HL-60 (cell line): ENCODE measurements at regions not wholly inside any gene's neighbourhood (a gene's known extent, or its start where the extent isn't known, plus 50 kb on each side); places are given as distances from the start of the nearest gene placed in this dataset.
"Not testable (repeated sequence)": the region's sequence is repeated elsewhere in the genome, so short reads cannot be mapped to it uniquely, and the experiment has no call there.

Experiments
- DNase-seq, 2 experiments: peaks; one replicate each; pipeline ENCODE4 v3.0.0-alpha.2; 2010 to 2020; ENCODE audit warnings: low read depth in 1 of 2, low spot score in 1 of 2
- H3K27ac ChIP-seq: fragments of 250-450 bp; sonication (Bioruptor Pico); replicated peaks from 2 replicates; pipeline ENCODE4 v1.5.1; 2020; ENCODE audit warnings: mild to moderate bottlenecking, moderate library complexity
- H3K27me3 ChIP-seq: fragments of 250-450 bp; sonication (Bioruptor Pico); 2 replicates; pipeline ENCODE4 v1.5.1; 2021; ENCODE audit warnings: mild to moderate bottlenecking, moderate library complexity; ENCODE audit not compliant: insufficient read depth, poor library complexity, severe bottlenecking
- H3K4me3 ChIP-seq: replicated peaks from 2 replicates; pipeline ENCODE4 v1.5.1; 2011; ENCODE audit warnings: mild to moderate bottlenecking, control low read depth, low read length; ENCODE audit not compliant: insufficient read depth

- not testable (repeated sequence) for H3K27me3 ChIP-seq, H3K4me3 ChIP-seq, H3K27ac ChIP-seq, DNase-seq
These were observed 63.5 kb downstream of the UNC93B1 start for GRCh38 chr11:67940440-67940839.

- not testable (repeated sequence) for DNase-seq, H3K27me3 ChIP-seq, H3K4me3 ChIP-seq, H3K27ac ChIP-seq
These were observed 64.9 kb downstream of the UNC93B1 start for GRCh38 chr11:67938964-67939363.

GRCh38 chr11:67938371-67938770 lies 65.5 kb downstream of the UNC93B1 start:
- not testable (repeated sequence) for H3K4me3 ChIP-seq, H3K27ac ChIP-seq, H3K27me3 ChIP-seq, DNase-seq

GRCh38 chr11:67923565-67923964 lies 80.3 kb downstream of the UNC93B1 start:
- not testable (repeated sequence) for H3K4me3 ChIP-seq, H3K27ac ChIP-seq, DNase-seq, H3K27me3 ChIP-seq

DNA sequence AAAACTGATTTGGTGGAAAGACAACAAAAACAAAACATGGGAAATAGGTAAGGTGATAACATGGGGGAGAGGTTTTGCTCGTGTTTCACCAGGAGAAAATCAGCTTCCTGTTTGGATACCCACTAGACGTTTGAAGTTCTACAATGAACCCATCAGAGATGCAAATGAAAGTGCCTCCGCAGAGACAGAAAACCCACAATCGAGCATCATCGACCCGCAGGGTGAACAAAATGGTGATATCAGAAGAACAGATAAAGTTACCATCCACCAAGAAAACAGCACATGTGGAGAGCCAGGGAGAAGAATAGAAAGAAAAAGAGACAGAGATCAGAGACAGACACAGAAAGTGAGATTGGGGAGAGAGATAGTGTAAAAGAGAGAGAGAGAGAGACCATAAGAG lies 83.4 kb downstream of the UNC93B1 start:
- H3K27me3 ChIP-seq, H3K27ac ChIP-seq, H3K4me3 ChIP-seq, DNase-seq: not testable (repeated sequence)

DNA sequence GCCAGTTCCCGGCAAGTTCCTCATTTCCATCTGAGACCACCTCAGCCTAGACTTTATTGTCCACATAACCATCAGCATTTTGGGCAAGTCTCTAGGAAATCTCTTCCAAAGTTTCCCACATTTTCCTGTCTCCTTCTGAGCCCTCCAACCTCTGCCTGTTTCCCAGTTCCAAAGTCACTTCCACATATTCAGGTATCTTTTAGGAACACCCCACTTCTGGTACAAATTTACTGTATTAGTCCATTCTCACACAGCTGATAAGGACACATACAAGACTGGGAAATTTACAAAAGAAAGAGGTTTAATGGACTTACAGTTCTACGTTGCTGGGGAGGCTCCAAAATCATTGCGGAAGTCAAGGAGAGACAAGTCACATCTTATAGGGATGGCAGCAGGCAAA lies 91.7 kb downstream of the UNC93B1 start:
- not testable (repeated sequence) for H3K4me3 ChIP-seq

DNA sequence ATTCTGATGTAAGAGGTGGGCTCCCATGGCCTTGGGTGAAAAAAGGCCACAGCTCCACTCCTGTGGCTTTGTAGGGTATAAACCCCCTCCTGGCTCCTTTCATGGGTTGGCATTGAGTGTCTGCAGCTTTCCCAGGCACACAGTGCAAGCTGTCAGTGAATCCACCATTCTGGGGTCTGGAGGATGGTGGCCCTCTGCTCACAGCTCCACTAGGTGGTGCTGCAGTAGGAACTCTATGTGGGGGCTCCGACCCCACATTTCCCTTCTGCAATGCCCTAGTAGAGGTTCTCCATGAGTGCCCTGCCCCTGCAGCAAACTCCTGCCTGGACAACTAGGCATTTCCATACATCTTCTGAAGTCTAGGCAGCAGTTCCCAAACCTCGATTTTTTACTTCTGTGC lies 92.7 kb downstream of the UNC93B1 start:
- H3K27ac ChIP-seq, H3K27me3 ChIP-seq, DNase-seq, H3K4me3 ChIP-seq: not testable (repeated sequence)

More for the DNA sequence above, 91.7 kb downstream of the UNC93B1 start:
- not testable (repeated sequence) for DNase-seq, H3K27me3 ChIP-seq, H3K27ac ChIP-seq

GRCh38 chr11:67910803-67911202 lies 93.1 kb downstream of the UNC93B1 start:
- not testable (repeated sequence) for H3K4me3 ChIP-seq, H3K27me3 ChIP-seq, DNase-seq, H3K27ac ChIP-seq

DNA sequence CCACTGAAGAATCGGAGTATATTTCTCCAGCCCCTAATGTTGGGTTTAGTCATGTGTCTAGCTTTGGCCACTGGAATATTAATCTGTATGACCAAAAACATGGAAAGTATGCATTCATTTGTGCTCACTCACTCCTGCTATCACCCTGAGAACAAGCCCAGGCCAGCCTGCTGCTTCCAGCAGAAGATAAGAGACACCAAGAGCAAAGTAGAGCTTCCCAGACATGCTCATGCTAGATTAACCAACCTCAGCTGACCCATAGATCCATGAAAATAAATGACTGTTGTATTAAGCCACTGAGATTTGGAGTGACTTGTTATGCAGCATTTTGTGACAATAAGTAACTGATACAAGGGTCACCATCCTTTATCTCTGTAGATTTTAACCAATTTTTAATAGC lies 96.9 kb downstream of the UNC93B1 start:
- not testable (repeated sequence) for H3K27me3 ChIP-seq, H3K4me3 ChIP-seq, DNase-seq, H3K27ac ChIP-seq

GRCh38 chr11:67899462-67899861 lies 104.4 kb downstream of the UNC93B1 start:
- not testable (repeated sequence) for H3K27me3 ChIP-seq, DNase-seq, H3K27ac ChIP-seq, H3K4me3 ChIP-seq

DNA sequence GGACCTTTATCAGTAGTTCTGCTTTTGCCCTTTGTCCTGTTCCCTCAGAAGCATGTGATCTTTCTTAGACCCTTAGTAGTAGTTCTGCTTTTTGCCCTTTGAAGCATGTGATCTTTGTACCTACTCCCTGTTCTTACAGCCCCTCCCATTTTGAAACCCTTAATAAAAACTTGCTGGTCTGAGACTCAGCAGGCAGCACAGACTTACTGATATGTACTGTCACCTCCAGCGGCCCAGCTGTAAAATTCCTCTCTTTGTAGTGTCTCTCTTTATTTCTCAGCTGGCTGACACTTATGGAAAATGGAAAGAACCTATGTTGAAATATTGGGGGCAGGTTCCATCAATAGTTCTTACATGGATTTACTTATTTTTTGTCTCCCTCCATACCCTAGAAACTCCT lies 110.4 kb downstream of the UNC93B1 start:
- not testable (repeated sequence) for H3K27me3 ChIP-seq, H3K4me3 ChIP-seq, H3K27ac ChIP-seq
- peak in 1 of 2 experiments; percentile 9 for DNase-seq

DNA sequence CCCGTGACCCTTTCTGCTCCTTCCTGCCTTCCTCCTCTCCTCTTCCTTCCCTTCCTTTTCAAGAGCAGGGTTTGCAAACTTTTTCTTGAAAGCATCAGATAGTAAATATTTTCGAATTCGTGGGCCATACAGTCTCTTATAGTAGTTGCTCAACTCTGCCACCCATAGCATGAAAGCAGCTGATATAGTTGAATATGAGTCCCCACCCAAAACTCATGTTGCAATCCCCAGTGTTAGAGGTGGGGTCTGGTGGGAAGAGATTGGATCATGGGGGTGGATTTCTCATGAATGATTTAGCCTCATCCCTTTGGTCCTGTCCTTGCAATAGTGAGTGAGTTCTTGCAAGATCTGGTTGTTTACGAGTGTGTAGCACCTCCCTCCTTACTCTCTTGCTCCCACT lies 114.3 kb downstream of the UNC93B1 start:
- not testable (repeated sequence) for H3K4me3 ChIP-seq, H3K27me3 ChIP-seq, H3K27ac ChIP-seq, DNase-seq

- not testable (repeated sequence) for DNase-seq, H3K4me3 ChIP-seq, H3K27ac ChIP-seq, H3K27me3 ChIP-seq
These were observed 115.8 kb downstream of the UNC93B1 start for GRCh38 chr11:67888056-67888455.

- not testable (repeated sequence) for DNase-seq, H3K27me3 ChIP-seq, H3K4me3 ChIP-seq, H3K27ac ChIP-seq
These were observed 117.2 kb downstream of the UNC93B1 start for GRCh38 chr11:67886672-67887071.

DNA sequence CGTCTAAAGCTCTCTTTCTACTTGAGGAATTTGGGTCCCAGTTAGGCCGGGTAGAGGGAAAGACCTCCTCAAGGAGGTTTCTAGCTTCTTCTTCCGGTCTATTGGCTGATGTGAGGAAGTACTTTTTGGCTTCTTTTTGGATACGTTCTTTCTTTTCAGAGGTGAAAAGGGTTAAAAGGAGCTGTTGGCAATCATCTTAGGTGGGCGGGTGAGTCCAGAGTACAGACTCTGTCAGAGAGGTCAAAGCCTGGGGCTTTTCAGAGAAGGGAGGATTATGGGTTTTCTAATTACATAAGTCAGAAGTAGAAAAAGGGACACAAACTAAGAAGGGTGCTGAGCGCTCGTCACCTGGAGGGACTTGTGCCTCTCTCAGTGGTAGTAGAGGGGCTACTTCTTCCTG lies 117.7 kb downstream of the UNC93B1 start:
- not testable (repeated sequence) for H3K4me3 ChIP-seq, H3K27ac ChIP-seq, DNase-seq, H3K27me3 ChIP-seq

DNA sequence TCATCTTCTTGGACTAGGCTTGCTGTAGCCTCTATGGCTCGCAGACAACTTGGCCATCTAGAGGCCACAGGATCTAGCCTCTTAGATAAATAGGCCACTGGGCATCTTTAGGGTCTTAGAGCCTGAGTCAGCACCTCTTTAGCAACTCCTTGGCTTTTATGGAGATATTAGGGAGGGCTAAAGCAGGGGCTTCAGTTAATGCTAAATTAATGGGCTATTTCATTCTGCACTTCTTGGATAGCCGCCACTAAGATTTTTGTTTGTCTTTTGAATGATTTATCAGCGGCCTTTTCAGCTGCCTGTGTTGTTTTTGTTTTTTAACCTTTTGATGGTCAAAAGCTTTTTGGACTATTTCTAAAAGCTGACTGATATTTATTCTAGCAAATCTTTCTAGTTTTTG lies 118.3 kb downstream of the UNC93B1 start:
- not testable (repeated sequence) for H3K27ac ChIP-seq, H3K27me3 ChIP-seq, H3K4me3 ChIP-seq, DNase-seq
